Mesothelial cell of epicardium (in vitro differentiated cells): ENCODE measurements at regions not wholly inside any gene's neighbourhood (a gene's known extent, or its start where the extent isn't known, plus 50 kb on each side); places are given as distances from the start of the nearest gene placed in this dataset.

Experiments used
- DNase-seq, 2 experiments: peaks; one replicate each; pipeline ENCODE4 v3.0.0; 2021; ENCODE audit warnings: low spot score in 2 of 2; ENCODE audit not compliant: unreplicated experiment in 2 of 2
- H3K27ac Mint-ChIP-seq: 2 replicates; pipeline ENCODE4 v1.8.0; 2021; ENCODE audit warnings: mixed read lengths
- H3K27me3 Mint-ChIP-seq: 2 replicates; pipeline ENCODE4 v1.8.0; 2021; ENCODE audit warnings: low read depth, mixed read lengths
- H3K36me3 Mint-ChIP-seq: 2 replicates; pipeline ENCODE4 v1.8.0; 2021; ENCODE audit warnings: mixed read lengths
- H3K4me1 Mint-ChIP-seq: 2 replicates; pipeline ENCODE4 v1.8.0; 2021; ENCODE audit warnings: mixed read lengths
- H3K4me3 Mint-ChIP-seq: 2 replicates; pipeline ENCODE4 v1.8.0; 2021; ENCODE audit warnings: mild to moderate bottlenecking, moderate library complexity, mixed read lengths
- H3K9me3 Mint-ChIP-seq: 2 replicates; pipeline ENCODE4 v1.8.0; 2021; ENCODE audit warnings: mixed read lengths
- TF ChIP-seq, protein P1 (sequence below): fragments of 200-600 bp; sonication (generic); IDR thresholded peaks from one replicate; pipeline ENCODE4 v1.5.0; 2021; ENCODE audit warnings: antibody characterized with exemption; ENCODE audit not compliant: unreplicated experiment

DNA sequence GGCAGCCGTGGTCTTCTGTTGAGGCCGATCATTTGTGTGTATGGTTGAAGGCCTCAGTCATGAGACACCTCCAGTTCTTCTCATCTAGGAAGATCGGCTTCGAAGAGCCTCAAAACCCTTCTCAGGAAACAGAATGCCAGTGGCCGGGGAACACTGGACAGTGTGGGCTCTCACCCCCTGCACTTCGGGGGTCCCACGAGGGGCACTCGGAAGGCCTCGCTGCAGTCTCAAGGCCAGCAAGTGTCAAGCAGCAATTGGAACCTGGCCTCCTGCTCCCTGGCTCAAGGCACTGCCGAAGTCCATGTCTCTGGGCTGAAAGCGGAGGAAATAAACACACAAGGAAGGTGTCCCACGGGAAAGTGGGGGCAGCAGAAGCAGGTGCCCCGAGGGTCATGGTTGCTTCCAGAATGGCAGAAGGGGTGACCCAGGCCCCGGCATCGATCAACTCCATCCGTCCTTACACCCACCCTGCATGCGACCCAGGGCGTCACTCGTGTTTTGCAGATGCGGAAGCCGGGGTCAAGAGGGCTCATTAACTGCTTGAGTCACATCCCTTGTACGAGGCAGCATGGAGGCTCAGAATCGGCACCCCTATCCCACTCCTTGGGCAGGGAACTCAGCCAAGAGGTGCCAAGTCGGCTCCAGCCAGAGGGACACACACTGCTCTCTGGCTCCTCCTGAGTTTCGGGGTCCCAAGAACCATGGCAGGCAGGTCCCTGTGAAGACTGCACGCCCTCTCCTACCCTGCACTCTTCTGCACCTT lies 231.3 kb upstream of the SHH start:
- Mint-ChIP-seq H3K27ac (no peak overlapping the region), H3K27me3 (peaks cover 19% of the 10 kb centered on the region), H3K9me3 (peaks cover 10% of the 10 kb centered on the region), H3K4me3 (no peak overlapping the region), H3K36me3 (no peaks in the 10 kb centered on the region), H3K4me1 (no peaks in the 10 kb centered on the region)
- TF ChIP-seq, protein P1, sequence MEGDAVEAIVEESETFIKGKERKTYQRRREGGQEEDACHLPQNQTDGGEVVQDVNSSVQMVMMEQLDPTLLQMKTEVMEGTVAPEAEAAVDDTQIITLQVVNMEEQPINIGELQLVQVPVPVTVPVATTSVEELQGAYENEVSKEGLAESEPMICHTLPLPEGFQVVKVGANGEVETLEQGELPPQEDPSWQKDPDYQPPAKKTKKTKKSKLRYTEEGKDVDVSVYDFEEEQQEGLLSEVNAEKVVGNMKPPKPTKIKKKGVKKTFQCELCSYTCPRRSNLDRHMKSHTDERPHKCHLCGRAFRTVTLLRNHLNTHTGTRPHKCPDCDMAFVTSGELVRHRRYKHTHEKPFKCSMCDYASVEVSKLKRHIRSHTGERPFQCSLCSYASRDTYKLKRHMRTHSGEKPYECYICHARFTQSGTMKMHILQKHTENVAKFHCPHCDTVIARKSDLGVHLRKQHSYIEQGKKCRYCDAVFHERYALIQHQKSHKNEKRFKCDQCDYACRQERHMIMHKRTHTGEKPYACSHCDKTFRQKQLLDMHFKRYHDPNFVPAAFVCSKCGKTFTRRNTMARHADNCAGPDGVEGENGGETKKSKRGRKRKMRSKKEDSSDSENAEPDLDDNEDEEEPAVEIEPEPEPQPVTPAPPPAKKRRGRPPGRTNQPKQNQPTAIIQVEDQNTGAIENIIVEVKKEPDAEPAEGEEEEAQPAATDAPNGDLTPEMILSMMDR = no peak
- DNase-seq = no peak

DNA sequence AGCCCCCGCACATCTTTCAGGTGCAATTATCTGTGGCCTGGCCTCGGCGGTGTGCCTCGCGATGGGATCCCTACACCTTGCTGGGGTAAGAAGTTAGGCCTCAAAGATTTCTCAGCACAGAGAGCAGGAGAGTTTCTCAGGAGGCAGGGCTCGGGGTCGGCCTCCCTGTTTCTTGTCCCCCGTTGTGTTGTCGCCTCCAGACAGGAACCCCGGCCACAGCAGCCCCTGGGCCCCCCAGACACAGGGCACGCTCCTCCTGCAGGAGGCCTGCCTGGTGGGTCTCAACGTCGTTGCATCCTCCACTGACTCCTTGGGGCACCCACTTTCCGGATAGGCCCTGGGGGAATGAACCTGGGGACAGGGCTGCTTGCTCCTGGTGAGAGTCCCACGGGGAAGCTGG lies 229.1 kb upstream of the SHH start:
- H3K27ac Mint-ChIP-seq = no peak overlapping the region
- no peak for DNase-seq
- no peak overlapping the region for H3K4me3 Mint-ChIP-seq

DNA sequence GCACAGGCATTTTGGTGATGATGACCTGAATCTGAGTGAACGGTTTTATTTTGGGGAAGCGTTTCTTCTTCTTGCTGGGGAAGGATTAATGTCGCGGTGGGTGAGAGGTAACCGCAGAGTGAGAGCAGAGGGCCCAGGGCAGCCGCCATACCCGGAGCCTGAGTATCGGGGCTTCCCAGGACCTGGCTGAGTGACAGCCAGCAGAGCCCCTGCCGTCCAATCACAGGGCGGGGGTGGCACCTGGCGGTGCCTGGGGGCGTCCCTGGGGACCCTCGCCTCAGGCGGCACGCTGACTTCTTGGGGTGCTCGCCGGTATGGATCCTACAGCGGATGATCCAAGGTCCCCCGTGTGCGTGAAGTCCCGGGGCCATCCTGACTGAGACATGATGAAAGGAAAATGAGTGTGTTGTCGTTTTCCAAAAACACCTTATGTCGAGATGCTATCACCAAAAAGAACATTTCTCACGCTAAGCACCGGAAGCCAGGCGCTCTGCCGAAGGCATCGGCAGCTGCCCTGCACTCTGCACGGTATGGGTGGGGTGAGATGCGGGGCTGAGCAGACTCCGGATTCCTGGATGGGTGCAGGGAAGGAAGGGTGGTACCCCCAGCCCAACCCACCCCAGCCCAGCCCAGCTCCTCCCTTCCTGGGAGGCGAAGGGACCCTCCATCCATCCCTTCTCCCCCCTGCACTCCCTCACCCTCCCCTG lies 227.9 kb upstream of the SHH start:
- no peak overlapping the region for H3K4me3 Mint-ChIP-seq
- H3K36me3 Mint-ChIP-seq = no peaks in the 10 kb centered on the region
- no peak for DNase-seq
- H3K27ac Mint-ChIP-seq = no peak overlapping the region
- TF ChIP-seq, protein P1 = no peak
- H3K4me1 Mint-ChIP-seq = no peaks in the 10 kb centered on the region
- H3K9me3 Mint-ChIP-seq = no peaks in the 10 kb centered on the region
- peaks cover 34% of the 10 kb centered on the region for H3K27me3 Mint-ChIP-seq

More for the DNA sequence above, 229.1 kb upstream of the SHH start:
- no peaks in the 10 kb centered on the region for H3K4me1 Mint-ChIP-seq
- no peaks in the 10 kb centered on the region for H3K36me3 Mint-ChIP-seq
- TF ChIP-seq, protein P1 = no peak
- peaks cover 30% of the 10 kb centered on the region for H3K27me3 Mint-ChIP-seq
- H3K9me3 Mint-ChIP-seq = no peaks in the 10 kb centered on the region

DNA sequence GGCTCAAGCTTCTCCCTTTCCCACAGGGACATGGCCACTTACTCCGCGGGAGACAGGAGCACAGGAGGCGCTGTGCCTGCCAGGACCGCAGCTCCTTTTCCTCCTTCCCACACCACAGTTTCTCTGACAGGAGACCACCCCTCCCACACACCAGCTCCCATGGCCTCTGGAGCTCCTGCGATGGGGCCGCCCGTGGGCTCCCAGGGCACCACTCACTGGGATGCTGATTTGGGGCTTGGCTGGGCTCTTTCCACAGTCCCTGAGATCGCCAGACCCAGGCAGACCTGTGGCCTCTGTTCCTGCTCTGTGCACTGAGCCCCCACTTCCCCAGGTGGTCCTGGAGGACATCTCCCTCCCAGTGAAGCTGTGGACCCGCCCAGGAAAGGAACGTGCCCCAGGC lies 226.9 kb upstream of the SHH start:
- Mint-ChIP-seq H3K4me3 (no peak overlapping the region), H3K36me3 (no peaks in the 10 kb centered on the region), H3K9me3 (no peaks in the 10 kb centered on the region), H3K4me1 (no peaks in the 10 kb centered on the region), H3K27me3 (peaks cover 35% of the 10 kb centered on the region), H3K27ac (no peak overlapping the region)
- TF ChIP-seq, protein P1 = no peak
- DNase-seq = no peak

DNA sequence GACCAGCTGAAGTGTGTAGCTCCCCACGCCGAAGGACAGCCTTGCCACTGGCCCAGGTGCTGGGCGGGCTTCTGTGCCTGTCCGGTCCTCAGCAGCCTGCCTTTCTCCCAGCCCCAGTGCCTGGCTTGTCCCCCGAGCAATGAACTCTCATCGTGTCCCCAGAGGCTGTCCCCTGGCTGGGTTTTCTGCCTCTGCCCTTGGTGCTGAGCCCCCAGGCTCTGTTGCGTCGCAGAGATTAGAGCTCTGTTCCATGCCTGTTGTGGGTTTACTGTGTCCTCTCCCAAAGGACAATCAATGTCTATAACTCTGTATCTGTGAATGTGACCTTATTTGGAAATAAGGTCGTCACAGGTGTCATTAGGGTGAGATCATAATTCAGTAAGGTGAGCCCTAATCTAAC lies 226.1 kb upstream of the SHH start:
- Mint-ChIP-seq H3K27me3 (peaks cover 35% of the 10 kb centered on the region), H3K4me1 (no peaks in the 10 kb centered on the region), H3K36me3 (no peaks in the 10 kb centered on the region), H3K27ac (no peak overlapping the region), H3K9me3 (no peaks in the 10 kb centered on the region), H3K4me3 (no peak overlapping the region)
- no peak for DNase-seq
- TF ChIP-seq, protein P1 = no peak
